GM20000 (cell line): ENCODE measurements at regions not wholly inside any gene's neighbourhood (a gene's known extent, or its start where the extent isn't known, plus 50 kb on each side); places are given as distances from the start of the nearest gene placed in this dataset.

Experiments used
- DNase-seq: peaks from one replicate; pipeline ENCODE4 v3.0.0; 2012; ENCODE audit warnings: low spot score
- TF ChIP-seq, protein P1 (sequence below): IDR thresholded peaks from 2 replicates; pipeline ENCODE4 v1.5.1; 2012; ENCODE audit warnings: mild to moderate bottlenecking, control low read depth; ENCODE audit errors: extremely low read depth, missing control alignments

GRCh38 chr12:114598111-114598510 lies 85.9 kb downstream of the TBX3 start:
- TF ChIP-seq, protein P1, sequence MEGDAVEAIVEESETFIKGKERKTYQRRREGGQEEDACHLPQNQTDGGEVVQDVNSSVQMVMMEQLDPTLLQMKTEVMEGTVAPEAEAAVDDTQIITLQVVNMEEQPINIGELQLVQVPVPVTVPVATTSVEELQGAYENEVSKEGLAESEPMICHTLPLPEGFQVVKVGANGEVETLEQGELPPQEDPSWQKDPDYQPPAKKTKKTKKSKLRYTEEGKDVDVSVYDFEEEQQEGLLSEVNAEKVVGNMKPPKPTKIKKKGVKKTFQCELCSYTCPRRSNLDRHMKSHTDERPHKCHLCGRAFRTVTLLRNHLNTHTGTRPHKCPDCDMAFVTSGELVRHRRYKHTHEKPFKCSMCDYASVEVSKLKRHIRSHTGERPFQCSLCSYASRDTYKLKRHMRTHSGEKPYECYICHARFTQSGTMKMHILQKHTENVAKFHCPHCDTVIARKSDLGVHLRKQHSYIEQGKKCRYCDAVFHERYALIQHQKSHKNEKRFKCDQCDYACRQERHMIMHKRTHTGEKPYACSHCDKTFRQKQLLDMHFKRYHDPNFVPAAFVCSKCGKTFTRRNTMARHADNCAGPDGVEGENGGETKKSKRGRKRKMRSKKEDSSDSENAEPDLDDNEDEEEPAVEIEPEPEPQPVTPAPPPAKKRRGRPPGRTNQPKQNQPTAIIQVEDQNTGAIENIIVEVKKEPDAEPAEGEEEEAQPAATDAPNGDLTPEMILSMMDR: no peak
- no peak for DNase-seq

DNA sequence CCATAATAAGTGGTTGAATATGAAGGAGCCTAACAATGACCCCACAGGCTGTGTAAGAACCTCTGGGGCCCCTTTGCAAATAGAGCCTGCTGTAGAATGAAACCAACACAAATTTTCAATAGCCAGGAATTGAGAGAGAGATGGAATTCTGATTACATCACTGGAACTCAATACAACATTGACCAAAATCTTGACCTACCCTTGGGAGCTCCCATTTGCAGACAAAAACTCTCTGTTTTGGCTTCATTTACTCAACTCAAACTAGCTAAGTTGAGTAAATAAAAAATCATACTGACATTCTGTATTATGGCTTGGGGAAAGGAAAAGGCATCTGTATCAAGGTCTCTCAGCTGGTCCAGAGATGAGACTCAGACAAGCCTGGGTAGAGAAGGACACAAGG lies 91.0 kb downstream of the TBX3 start:
- TF ChIP-seq, protein P1: no peak
- no peak for DNase-seq

GRCh38 chr12:114588061-114588460 lies 95.9 kb downstream of the TBX3 start:
- no peak for DNase-seq
- TF ChIP-seq, protein P1: no peak

- TF ChIP-seq, protein P1: no peak
- no peak for DNase-seq
Observed at GRCh38 chr12:114580306-114580705, 103.7 kb downstream of the TBX3 start.

GRCh38 chr12:114579389-114579788 lies 104.6 kb downstream of the TBX3 start:
- TF ChIP-seq, protein P1: no peak
- no peak for DNase-seq

GRCh38 chr12:114562654-114563053 lies 121.3 kb downstream of the TBX3 start:
- DNase-seq: no peak
- TF ChIP-seq, protein P1: no peak

DNA sequence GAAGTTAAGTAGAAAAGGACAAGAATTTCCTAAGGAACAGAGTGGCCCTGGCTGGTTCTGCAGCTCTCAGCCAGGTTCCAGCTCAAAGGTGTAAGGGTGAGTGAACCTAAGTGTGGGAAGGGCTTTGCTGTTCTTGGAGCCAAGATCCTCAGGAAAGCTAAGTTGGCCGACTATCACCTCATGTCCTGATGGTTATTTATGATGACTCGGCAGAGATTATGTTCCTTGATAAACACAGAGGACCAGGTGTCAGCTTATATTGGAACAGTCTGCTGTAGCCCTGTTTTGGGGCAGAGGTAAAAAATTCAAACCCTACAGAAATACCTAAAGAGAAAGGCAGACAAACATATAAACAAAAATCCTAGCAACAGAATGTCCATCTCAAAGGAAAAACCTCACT lies 128.5 kb downstream of the TBX3 start:
- no peak for DNase-seq
- TF ChIP-seq, protein P1: no peak
